GM21381 (cell line): ENCODE measurements at regions not wholly inside any gene's neighbourhood (a gene's known extent, or its start where the extent isn't known, plus 50 kb on each side); places are given as distances from the start of the nearest gene placed in this dataset.

ENCODE experiments used
- ATAC-seq: cut with Tn5 transposase; IDR thresholded peaks from one replicate; pipeline ENCODE4 v1.9.1; 2021; ENCODE audit warnings: mild to moderate bottlenecking, moderate library complexity; ENCODE audit not compliant: unreplicated experiment

GRCh38 chr10:123518765-123519164 is 147.4 kb upstream of the GPR26 start:
- ATAC-seq = no peak

GRCh38 chr10:123519861-123520260 is 146.3 kb upstream of the GPR26 start:
- no peak for ATAC-seq

GRCh38 chr10:123521076-123521475 is 145.1 kb upstream of the GPR26 start:
- ATAC-seq = no peak

- ATAC-seq = no peak
These were observed 144.6 kb upstream of the GPR26 start for GRCh38 chr10:123521556-123521955.

GRCh38 chr10:123522702-123523312 is 143.3 kb upstream of the GPR26 start:
- ATAC-seq = no peak

GRCh38 chr10:123523833-123524232 is 142.3 kb upstream of the GPR26 start:
- ATAC-seq = no peak

GRCh38 chr10:123526356-123527064 is 139.6 kb upstream of the GPR26 start:
- ATAC-seq = no peak

GRCh38 chr10:123527151-123527550 is 139.0 kb upstream of the GPR26 start:
- no peak for ATAC-seq

- ATAC-seq = no peak
These were observed 136.9 kb upstream of the GPR26 start for GRCh38 chr10:123529146-123529760.

- no peak for ATAC-seq
These were observed 135.8 kb upstream of the GPR26 start for GRCh38 chr10:123530166-123530870.

- ATAC-seq = no peak
These were observed 130.8 kb upstream of the GPR26 start for GRCh38 chr10:123535386-123535785.

GRCh38 chr10:123536176-123536845 is 129.8 kb upstream of the GPR26 start:
- no peak for ATAC-seq

- no peak for ATAC-seq
These were observed 128.8 kb upstream of the GPR26 start for GRCh38 chr10:123537188-123537961.

- no peak for ATAC-seq
These were observed 127.5 kb upstream of the GPR26 start for GRCh38 chr10:123538401-123539320.

GRCh38 chr10:123544986-123545385 is 121.2 kb upstream of the GPR26 start:
- ATAC-seq = no peak

- no peak for ATAC-seq
These were observed 117.4 kb upstream of the GPR26 start for GRCh38 chr10:123548770-123549169.

- ATAC-seq = no peak
These were observed 116.2 kb upstream of the GPR26 start for GRCh38 chr10:123549761-123550454.

- no peak for ATAC-seq
These were observed 115.5 kb upstream of the GPR26 start for GRCh38 chr10:123550675-123551096.

GRCh38 chr10:123551259-123551658 is 114.9 kb upstream of the GPR26 start:
- ATAC-seq = no peak
